ENCODE measurements at regions not wholly inside any gene's neighbourhood (a gene's known extent, or its start where the extent isn't known, plus 50 kb on each side); places are given as distances from the start of the nearest gene placed in this dataset.

- TF ChIP-seq POLR2A (IDR thresholded peaks at IDR 0.05) = no peak
- TF ChIP-seq CTCF (IDR thresholded peaks at IDR 0.05) = no peak
These were observed 216.0 kb upstream of the EEA1 start for GRCh38 chr12:93145086-93145485.

All from Peyer's patch (tissue), 4 donors.